Mesodermal cell (in vitro differentiated cells): ENCODE measurements at regions not wholly inside any gene's neighbourhood (a gene's known extent, or its start where the extent isn't known, plus 50 kb on each side); places are given as distances from the start of the nearest gene placed in this dataset.

ENCODE experiments used
- H3K27ac ChIP-seq: 2 replicates; pipeline ENCODE4 v1.7.0; 2013; ENCODE audit warnings: mild to moderate bottlenecking, low read depth, low read length, moderate library complexity; ENCODE audit not compliant: severe bottlenecking
- H3K36me3 ChIP-seq: 2 replicates; pipeline ENCODE4 v1.7.1; 2013; ENCODE audit warnings: mild to moderate bottlenecking, low read length, moderate library complexity; ENCODE audit not compliant: control insufficient read depth, insufficient read depth
- H3K4me1 ChIP-seq: one replicate; pipeline ENCODE4 v1.7.1; 2013; ENCODE audit warnings: mild to moderate bottlenecking, low read length; ENCODE audit not compliant: insufficient read depth, control insufficient read depth, poor library complexity, severe bottlenecking
- H3K4me3 ChIP-seq: 2 replicates; pipeline ENCODE4 v1.7.0; 2013; ENCODE audit warnings: low read length, control low read depth, mild to moderate bottlenecking; ENCODE audit not compliant: insufficient read depth, poor library complexity, severe bottlenecking; ENCODE audit errors: extremely low read depth
- H3K9me3 ChIP-seq: 2 replicates; pipeline ENCODE4 v1.7.1; 2013; ENCODE audit warnings: mild to moderate bottlenecking, low read length, moderate library complexity; ENCODE audit not compliant: control insufficient read depth
- WGBS, 2 experiments: methylation state at CpG; one replicate each; pipeline ENCODE4 v1.1.5; 2013; ENCODE audit warnings: missing lambda C conversion rate in 2 of 2; ENCODE audit not compliant: insufficient coverage in 2 of 2; 5-methylcytosine and 5-hydroxymethylcytosine counted together

DNA sequence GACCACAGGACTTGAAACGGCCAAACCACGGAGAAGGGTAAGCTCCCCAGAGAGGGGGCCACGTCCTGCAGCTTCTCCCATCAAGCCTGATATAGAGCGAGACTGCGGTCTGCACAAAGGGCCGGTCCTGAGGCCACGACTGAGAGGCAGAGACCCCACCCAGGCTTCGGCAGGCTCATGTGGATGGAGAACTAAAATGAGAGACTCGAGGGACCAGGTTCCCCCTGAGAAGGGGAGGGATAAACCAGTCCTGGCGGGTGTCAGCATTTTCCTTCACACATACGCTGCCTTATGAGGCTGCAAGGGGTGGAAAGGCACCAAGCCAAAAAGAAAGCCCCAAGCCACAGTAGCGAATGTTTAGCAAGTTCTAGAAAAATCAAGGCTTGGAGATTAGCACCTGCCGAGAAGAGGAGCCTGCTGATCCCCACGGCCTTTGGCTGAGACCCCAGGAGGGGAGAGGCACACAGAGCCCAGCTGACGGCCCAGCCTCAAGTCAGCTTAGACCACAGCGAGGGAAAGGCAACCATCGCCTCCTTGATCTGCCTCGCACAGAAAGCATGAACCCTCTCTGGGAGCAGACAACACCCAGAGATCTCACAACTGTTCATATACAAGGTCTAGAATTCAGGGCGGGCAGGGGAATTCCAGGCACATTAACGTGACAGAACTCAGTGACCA lies 92.6 kb upstream of the RNF32 start:
- Histone ChIP-seq H3K36me3 (no peaks in the 10 kb centered on the region), H3K9me3 (no peaks in the 10 kb centered on the region), H3K4me3 (no peak overlapping the region), H3K27ac (no peak overlapping the region), H3K4me1 (no peaks in the 10 kb centered on the region)
- WGBS, 2 experiments: 80 to 81% methylated on average over 17 of the region's 20 CpGs

DNA sequence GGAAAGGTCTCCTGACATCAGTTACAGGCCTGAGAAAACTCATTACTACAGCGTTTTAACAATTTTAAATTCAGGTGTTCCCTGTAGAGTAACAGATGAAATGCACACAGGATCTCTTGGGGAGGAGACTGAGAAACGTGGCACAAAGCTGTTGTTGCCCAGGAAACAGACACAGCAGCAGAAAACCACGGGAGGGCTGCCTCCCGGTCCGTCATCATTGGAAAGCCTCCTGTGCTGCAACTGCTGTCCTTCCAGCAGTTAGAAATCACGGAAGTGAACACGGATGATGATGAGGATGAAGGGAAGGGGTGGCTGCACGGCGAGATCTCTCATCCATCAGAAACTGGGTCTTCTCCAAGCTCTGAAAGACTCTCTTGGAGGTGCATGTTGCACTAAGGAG lies 94.6 kb upstream of the RNF32 start:
- no peaks in the 10 kb centered on the region for H3K36me3 ChIP-seq
- H3K4me1 ChIP-seq: no peaks in the 10 kb centered on the region
- no peaks in the 10 kb centered on the region for H3K9me3 ChIP-seq
- no peak overlapping the region for H3K27ac ChIP-seq
- 55 to 69% methylated on average over 6 to 9 of the region's 9 CpGs for WGBS, 2 experiments
- H3K4me3 ChIP-seq: no peak overlapping the region

DNA sequence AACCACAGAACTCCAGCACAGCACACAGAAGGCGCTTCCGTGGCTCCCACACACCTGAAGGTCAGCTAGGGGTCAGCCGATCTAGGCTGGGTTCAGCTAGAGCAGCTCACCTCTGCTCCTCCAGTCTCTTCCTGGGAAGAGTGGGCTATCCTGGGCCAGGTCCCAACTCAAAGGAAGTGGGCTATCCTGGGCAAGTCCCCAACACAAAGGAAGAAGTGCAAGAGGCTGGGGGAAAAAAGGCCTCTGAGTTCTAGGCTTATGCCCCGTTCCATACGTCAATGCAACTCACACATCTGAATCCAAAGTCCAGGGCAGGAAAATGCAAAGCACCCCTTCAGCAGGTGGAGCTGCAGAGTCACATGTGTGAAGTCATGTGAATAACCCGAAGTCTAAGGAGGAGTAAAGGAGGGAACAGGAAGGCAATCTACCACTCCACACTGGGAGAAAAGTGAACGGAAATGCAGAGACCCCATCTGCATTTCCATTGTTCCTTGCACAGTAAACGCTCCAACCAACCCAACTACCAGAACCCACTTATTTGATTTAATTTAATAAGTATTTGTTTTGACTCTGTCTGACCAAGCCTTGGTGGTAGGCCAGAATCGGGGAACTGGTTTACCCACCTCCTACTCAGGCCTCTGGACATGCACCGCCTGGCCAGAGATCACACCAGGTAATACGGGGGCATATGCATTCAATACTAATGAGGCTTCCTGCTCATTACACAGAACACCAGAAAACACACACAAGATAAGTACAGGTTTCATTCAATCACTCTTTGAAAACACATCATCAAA lies 95.5 kb upstream of the RNF32 start:
- Histone ChIP-seq H3K36me3 (no peaks in the 10 kb centered on the region), H3K4me1 (no peaks in the 10 kb centered on the region), H3K9me3 (no peaks in the 10 kb centered on the region), H3K4me3 (no peak overlapping the region), H3K27ac (no peak overlapping the region)
- WGBS, 2 experiments: 97 to 98% methylated on average over 5 of the region's 11 CpGs

DNA sequence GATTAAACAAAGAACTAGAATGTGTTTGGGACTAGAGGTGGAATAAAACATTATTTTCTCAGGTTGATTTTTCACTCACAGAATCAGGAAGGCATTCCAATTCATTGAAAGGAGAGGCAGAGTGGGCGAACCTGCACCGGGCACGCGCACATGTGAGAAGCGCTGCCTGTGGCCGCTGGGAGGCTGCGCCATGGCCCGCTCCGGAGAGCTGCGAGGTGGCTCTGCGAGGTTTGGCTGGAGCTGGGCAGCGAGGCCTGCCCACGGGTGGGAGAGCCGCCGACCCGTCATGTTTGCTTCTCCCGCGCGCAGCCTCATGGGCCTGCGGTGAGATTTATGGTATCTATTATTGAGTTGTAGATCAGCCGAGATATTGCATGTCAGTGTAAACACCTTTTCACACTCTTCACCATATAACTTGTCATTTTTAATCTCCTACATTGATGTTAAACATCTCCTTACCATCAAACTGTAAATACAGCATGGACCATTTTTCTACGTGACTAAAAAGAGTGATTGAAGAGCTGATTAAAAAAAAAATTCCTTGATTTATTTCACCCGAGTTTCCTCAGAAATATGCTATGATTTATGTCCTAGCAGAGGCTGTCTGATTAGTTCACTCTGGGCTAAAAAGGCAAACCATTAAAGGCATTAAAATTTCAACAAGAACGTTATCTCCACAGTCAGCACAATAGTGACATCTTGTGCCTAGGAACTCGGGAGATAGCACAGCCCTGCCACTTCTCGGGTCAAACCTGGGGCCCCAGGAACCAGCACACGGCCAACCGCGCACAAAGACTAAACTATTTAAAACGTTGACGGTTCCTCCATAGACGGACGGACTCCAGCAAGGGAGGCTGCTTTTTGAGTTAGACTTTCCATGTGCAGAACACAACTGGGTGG lies 96.6 kb upstream of the RNF32 start:
- Histone ChIP-seq H3K27ac (no peak overlapping the region), H3K4me3 (no peak overlapping the region), H3K4me1 (no peaks in the 10 kb centered on the region), H3K36me3 (no peaks in the 10 kb centered on the region), H3K9me3 (no peaks in the 10 kb centered on the region)
- 91% methylated on average over 22 to 26 of the region's 33 CpGs for WGBS, 2 experiments

DNA sequence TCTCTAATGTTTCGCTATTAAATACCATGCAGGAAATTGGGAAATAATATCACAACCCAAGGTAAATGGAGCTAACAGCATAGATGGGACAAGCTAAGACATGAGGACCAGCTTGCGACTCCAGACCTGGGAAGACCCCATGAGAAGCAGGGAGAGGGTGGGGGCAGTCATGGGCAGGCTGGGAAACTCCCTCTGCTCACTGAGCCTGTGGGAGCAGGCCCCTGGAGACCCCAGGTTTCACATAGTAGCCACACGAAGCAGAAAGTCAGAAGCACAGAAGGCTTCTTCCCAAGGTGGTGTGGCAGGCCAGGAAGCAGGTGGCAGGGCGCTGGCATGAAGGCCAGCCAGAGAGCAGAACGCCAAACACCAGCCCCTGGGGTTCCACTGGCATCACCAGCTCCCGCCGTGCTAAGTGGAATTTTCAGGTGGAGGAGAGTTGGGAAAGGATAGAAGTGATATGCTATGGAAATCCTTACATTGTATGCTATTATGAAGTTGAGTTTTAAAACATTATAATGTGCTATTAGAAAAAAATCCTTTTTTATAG lies 99.9 kb upstream of the RNF32 start:
- no peak overlapping the region for H3K27ac ChIP-seq
- no peak overlapping the region for H3K4me3 ChIP-seq
- no peaks in the 10 kb centered on the region for H3K9me3 ChIP-seq
- H3K36me3 ChIP-seq: no peaks in the 10 kb centered on the region
- WGBS, 2 experiments: 74 to 77% methylated on average over 4 of the region's 7 CpGs
- H3K4me1 ChIP-seq: no peaks in the 10 kb centered on the region

DNA sequence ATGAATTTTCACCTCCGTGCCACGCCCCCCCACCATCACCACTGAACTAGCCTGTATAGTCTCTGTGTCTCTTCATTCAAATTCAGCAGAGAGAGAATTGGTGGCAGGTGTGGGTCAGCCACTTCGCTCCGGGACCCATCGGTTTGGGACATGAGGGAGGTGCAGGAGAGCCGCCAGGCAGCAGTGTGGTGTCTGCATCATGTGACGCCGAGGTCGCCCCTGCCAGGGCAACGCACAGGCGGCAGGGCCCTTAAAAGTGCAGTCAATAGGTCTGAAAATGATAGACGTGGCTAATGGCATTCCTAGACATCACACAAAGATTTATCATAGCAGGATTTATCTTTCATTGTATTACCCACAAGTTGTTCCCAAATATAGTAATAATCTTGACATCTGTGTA lies 100.6 kb upstream of the RNF32 start:
- WGBS, 2 experiments: 73 to 77% methylated on average over 8 to 11 of the region's 12 CpGs
- Histone ChIP-seq H3K4me1 (no peaks in the 10 kb centered on the region), H3K36me3 (no peaks in the 10 kb centered on the region), H3K27ac (no peak overlapping the region), H3K4me3 (no peak overlapping the region), H3K9me3 (no peaks in the 10 kb centered on the region)

DNA sequence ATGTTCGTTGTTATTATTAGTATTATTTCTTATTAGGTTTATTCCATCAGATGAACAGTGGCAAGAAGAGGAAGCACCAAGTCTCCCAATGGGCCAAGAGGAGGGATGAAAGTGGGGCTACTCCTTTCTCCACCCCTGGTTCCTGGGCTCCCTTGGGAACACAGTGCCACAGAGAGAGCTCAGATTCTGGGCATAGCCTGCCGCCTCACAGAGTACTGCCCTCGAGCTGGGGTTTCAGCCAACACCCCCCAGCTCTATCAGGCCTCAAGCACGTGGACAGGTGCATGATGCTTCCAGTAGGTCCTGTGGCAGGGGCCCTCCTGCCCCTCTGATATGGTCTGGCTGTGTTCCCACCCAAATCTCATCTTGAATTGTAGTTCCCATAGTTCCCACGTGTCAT lies 103.6 kb upstream of the RNF32 start:
- Histone ChIP-seq H3K4me1 (no peaks in the 10 kb centered on the region), H3K27ac (no peak overlapping the region)
- WGBS, 2 experiments: 82 to 86% methylated on average over 2 to 3 of the region's 5 CpGs

DNA sequence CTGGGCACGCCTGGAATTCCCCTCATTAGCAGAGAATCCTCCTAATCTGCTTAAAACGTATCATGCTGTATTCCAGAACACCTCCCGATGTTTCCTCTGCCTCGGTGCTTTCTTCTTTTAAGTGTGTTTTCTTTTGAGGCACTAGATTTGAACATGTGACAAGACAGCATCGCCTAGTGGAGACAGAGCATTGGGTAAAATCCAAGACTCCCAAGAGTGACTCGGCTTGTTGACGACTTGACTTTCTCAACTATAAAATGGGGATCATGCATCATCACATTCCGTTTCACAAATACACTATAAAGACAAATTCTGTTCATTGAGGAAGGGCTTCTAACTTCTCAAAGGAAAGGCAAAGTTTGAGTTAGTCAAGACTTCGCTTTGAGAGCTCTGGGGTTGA lies 105.6 kb upstream of the RNF32 start:
- H3K4me3 ChIP-seq: no peak overlapping the region
- H3K36me3 ChIP-seq: no peaks in the 10 kb centered on the region
- WGBS, 2 experiments: 86 to 92% methylated on average over 4 to 7 of the region's 9 CpGs
- H3K27ac ChIP-seq: no peak overlapping the region
- H3K4me1 ChIP-seq: no peaks in the 10 kb centered on the region
- no peaks in the 10 kb centered on the region for H3K9me3 ChIP-seq

More for the DNA sequence above, 103.6 kb upstream of the RNF32 start:
- H3K9me3 ChIP-seq: no peaks in the 10 kb centered on the region
- H3K36me3 ChIP-seq: no peaks in the 10 kb centered on the region
- H3K4me3 ChIP-seq: no peak overlapping the region

DNA sequence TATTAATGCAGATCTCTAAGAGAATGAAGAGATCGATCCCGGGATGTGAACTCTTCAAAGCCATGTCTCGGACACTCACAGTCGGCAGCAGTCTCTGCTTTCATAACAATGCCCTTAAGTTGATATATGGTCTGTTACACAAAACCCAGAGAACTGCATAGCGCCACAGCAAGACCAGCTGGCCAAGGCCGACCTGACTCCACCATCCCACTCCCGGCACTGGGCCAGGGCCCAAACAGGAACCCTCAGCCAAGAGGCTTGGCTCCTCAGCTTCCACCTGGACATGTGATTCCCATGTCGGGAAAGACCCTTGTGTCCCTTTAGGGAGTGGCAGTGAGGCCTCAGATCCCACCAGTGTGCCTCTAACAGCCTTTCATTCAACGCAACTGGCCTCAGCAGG lies 106.6 kb upstream of the RNF32 start:
- no peak overlapping the region for H3K27ac ChIP-seq
- no peaks in the 10 kb centered on the region for H3K9me3 ChIP-seq
- H3K4me1 ChIP-seq: no peaks in the 10 kb centered on the region
- WGBS, 2 experiments: 90 to 91% methylated on average over 8 of the region's 9 CpGs
- no peaks in the 10 kb centered on the region for H3K36me3 ChIP-seq
- no peak overlapping the region for H3K4me3 ChIP-seq

DNA sequence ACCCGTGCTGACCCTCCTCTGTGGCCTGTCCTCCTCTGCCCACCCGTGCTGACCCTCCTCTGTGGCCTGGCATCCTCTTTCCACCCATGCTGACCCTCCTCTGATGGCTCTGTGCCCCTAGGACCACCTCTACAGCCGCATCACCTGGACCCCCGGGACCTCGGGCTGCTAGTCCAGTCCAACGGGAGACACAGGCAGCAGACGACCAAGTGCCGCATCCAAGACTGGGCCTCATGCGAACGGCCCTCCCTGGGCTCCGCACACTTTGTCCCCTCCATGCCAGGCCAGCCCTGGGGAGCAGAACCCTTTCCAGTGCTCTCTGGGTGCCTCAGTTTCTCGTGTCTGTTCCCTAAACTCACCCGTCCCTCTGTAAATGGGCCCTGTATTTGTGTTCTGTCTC lies 107.2 kb upstream of the RNF32 start:
- WGBS, 2 experiments: 87 to 88% methylated on average over 10 to 13 of the region's 13 CpGs
- H3K9me3 ChIP-seq: no peaks in the 10 kb centered on the region
- no peaks in the 10 kb centered on the region for H3K4me1 ChIP-seq
- no peak overlapping the region for H3K4me3 ChIP-seq
- no peaks in the 10 kb centered on the region for H3K36me3 ChIP-seq
- no peak overlapping the region for H3K27ac ChIP-seq
